ENCODE measurements at regions not wholly inside any gene's neighbourhood (a gene's known extent, or its start where the extent isn't known, plus 50 kb on each side); places are given as distances from the start of the nearest gene placed in this dataset.
A peak's percentile ranks its signal among the peaks of the same experiment; 100 is the strongest.

DNA sequence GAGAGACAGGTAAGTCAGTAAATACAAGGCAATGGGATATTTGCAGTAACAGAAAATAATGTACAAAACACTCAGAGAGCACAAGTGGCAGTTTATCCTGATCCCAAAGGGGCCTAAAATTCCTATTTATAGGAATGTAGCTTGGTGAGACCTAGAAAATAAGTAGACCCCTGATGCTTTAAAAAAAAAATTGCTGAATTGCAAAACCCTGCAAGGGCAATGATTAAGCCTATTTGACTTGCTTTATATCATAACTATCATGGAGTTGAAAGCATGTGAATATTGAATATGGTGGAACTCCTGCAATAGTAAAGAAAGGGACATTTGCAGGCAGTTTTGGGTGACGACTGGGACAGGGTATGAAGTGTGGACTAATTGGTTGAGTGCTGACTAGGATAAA is 101.9 kb upstream of the C1orf21 start:
- TF ChIP-seq POLR2A (IDR thresholded peaks at IDR 0.05; ENCODE audit: extremely low read depth, insufficient read length) = no peak
- no peak for TF ChIP-seq MAX (IDR thresholded peaks at IDR 0.05; ENCODE audit: low read depth, low read length)
- TF ChIP-seq, protein P1, sequence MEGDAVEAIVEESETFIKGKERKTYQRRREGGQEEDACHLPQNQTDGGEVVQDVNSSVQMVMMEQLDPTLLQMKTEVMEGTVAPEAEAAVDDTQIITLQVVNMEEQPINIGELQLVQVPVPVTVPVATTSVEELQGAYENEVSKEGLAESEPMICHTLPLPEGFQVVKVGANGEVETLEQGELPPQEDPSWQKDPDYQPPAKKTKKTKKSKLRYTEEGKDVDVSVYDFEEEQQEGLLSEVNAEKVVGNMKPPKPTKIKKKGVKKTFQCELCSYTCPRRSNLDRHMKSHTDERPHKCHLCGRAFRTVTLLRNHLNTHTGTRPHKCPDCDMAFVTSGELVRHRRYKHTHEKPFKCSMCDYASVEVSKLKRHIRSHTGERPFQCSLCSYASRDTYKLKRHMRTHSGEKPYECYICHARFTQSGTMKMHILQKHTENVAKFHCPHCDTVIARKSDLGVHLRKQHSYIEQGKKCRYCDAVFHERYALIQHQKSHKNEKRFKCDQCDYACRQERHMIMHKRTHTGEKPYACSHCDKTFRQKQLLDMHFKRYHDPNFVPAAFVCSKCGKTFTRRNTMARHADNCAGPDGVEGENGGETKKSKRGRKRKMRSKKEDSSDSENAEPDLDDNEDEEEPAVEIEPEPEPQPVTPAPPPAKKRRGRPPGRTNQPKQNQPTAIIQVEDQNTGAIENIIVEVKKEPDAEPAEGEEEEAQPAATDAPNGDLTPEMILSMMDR (IDR thresholded peaks at IDR 0.05; ENCODE audit: low read depth, low read length) = no peak
- no peak for TF ChIP-seq MYC (IDR thresholded peaks at IDR 0.05; ENCODE audit: low read depth, low read length)
- H3K4me3 ChIP-seq (ENCODE audit: low read depth, low read length) = no peak overlapping the region
- no peak for DNase-seq (ENCODE audit: low read depth)

- H3K4me3 ChIP-seq (ENCODE audit: low read depth, low read length) = no peak overlapping the region
- TF ChIP-seq MAX (IDR thresholded peaks at IDR 0.05; ENCODE audit: low read depth, low read length) (no peak), MYC (IDR thresholded peaks at IDR 0.05; ENCODE audit: low read depth, low read length) (no peak), POLR2A (IDR thresholded peaks at IDR 0.05; ENCODE audit: extremely low read depth, insufficient read length) (no peak)
- TF ChIP-seq, protein P1 (IDR thresholded peaks at IDR 0.05; ENCODE audit: low read depth, low read length) = no peak
- DNase-seq (ENCODE audit: low read depth) = no peak
These were observed 101.3 kb upstream of the C1orf21 start for GRCh38 chr1:184285401-184286087.

DNA sequence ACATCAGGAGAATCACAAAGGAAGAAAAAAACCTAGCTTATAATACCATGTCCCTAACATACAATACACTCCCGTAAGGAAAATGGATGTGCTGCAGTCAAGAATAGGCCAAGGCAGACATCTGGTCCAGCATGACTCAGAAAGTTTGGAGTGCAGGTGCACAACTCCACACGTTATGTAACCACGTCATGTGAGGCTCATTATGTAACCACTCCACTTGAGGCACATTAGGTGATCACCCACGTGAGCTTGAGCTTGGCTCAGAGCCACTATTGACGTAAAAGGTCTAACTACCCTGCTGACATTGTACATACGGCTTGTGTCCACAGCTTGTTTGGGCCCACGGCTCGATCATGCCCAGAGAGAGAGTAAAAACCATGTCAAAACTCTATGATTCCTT is 99.8 kb upstream of the C1orf21 start:
- peak; percentile 2 for DNase-seq (ENCODE audit: low read depth)
- TF ChIP-seq POLR2A (IDR thresholded peaks at IDR 0.05; ENCODE audit: extremely low read depth, insufficient read length) = no peak
- TF ChIP-seq, protein P1 (IDR thresholded peaks at IDR 0.05; ENCODE audit: low read depth, low read length) = no peak
- TF ChIP-seq MAX (IDR thresholded peaks at IDR 0.05; ENCODE audit: low read depth, low read length) = no peak
- TF ChIP-seq MYC (IDR thresholded peaks at IDR 0.05; ENCODE audit: low read depth, low read length) = no peak
- no peak overlapping the region for H3K4me3 ChIP-seq (ENCODE audit: low read depth, low read length)

- TF ChIP-seq, protein P1 (IDR thresholded peaks at IDR 0.05; ENCODE audit: low read depth, low read length) = no peak
- TF ChIP-seq MYC (IDR thresholded peaks at IDR 0.05; ENCODE audit: low read depth, low read length) = no peak
- DNase-seq (ENCODE audit: low read depth) = peak; percentile 34
- no peak overlapping the region for H3K4me3 ChIP-seq (ENCODE audit: low read depth, low read length)
These were observed 96.8 kb upstream of the C1orf21 start for GRCh38 chr1:184289825-184290550.

DNA sequence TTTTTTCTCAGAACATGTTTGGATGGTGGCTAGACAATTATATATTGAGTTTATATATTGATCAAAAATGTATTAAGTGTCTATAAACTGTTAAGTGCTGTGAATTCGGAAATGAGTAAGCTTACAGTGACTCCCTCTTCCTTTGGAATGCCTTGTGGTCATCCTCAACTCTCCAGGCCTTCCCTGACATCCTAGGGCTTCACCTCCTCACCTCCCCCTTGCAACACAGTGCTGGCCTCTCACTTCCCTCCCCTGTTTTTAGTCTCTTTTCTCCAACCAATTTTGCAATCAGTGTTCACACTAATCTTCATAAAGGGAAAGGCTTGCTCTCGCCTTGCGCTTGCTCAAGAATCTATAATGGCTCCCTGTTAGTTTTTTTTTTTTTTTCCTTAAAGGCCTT is 95.1 kb upstream of the C1orf21 start:
- TF ChIP-seq MAX (IDR thresholded peaks at IDR 0.05; ENCODE audit: low read depth, low read length) (no peak), MYC (IDR thresholded peaks at IDR 0.05; ENCODE audit: low read depth, low read length) (no peak), POLR2A (IDR thresholded peaks at IDR 0.05; ENCODE audit: extremely low read depth, insufficient read length) (no peak)
- TF ChIP-seq, protein P1 (IDR thresholded peaks at IDR 0.05; ENCODE audit: low read depth, low read length) = no peak
- H3K4me3 ChIP-seq (ENCODE audit: low read depth, low read length) = no peak overlapping the region
- no peak for DNase-seq (ENCODE audit: low read depth)
